ENCODE measurements at regions not wholly inside any gene's neighbourhood (a gene's known extent, or its start where the extent isn't known, plus 50 kb on each side); places are given as distances from the start of the nearest gene placed in this dataset.
"Not testable (repeated sequence)": the region's sequence is repeated elsewhere in the genome, so short reads cannot be mapped to it uniquely, and the experiment has no call there.

GRCh38 chr14:105749870-105750541, 223.6 kb downstream of the TMEM121 start:
- DNase-seq (ENCODE audit: low spot score) = not testable (repeated sequence)
- in situ Hi-C loops (cut with HindIII; ENCODE audit: low sequenced_read_pairs) = loop anchor here (25.0 kb wide), 1 partner anchor 113 kb away; no protein-coding TSS in a partner anchor

- in situ Hi-C loops (cut with HindIII; ENCODE audit: low sequenced_read_pairs); DNase-seq (ENCODE audit: low spot score): not testable (repeated sequence)
Measured at GRCh38 chr14:105751291-105751751, 224.9 kb downstream of the TMEM121 start.

- in situ Hi-C loops (cut with HindIII; ENCODE audit: low sequenced_read_pairs); DNase-seq (ENCODE audit: low spot score): not testable (repeated sequence)
Measured at GRCh38 chr14:105752420-105752819, 226.0 kb downstream of the TMEM121 start.

- DNase-seq (ENCODE audit: low spot score) = no peak
- in situ Hi-C loops (cut with HindIII; ENCODE audit: low sequenced_read_pairs) = no loop called here
Measured at GRCh38 chr14:105760691-105761344, 234.4 kb downstream of the TMEM121 start.

GRCh38 chr14:105761345-105761740, 235.0 kb downstream of the TMEM121 start:
- DNase-seq (ENCODE audit: low spot score); in situ Hi-C loops (cut with HindIII; ENCODE audit: low sequenced_read_pairs): not testable (repeated sequence)

GRCh38 chr14:105761842-105762241, 235.5 kb downstream of the TMEM121 start:
- no peak for DNase-seq (ENCODE audit: low spot score)
- in situ Hi-C loops (cut with HindIII; ENCODE audit: low sequenced_read_pairs) = no loop called here

- DNase-seq (ENCODE audit: low spot score); in situ Hi-C loops (cut with HindIII; ENCODE audit: low sequenced_read_pairs): not testable (repeated sequence)
Measured at GRCh38 chr14:105762262-105762661, 235.9 kb downstream of the TMEM121 start.

- DNase-seq (ENCODE audit: low spot score); in situ Hi-C loops (cut with HindIII; ENCODE audit: low sequenced_read_pairs): not testable (repeated sequence)
Measured at GRCh38 chr14:105764254-105764901, 238.0 kb downstream of the TMEM121 start.

GRCh38 chr14:105765072-105765825, 238.9 kb downstream of the TMEM121 start:
- peak; percentile 1 for DNase-seq (ENCODE audit: low spot score)
- in situ Hi-C loops (cut with HindIII; ENCODE audit: low sequenced_read_pairs) = not testable (repeated sequence)

- in situ Hi-C loops (cut with HindIII; ENCODE audit: low sequenced_read_pairs) = no loop called here
- DNase-seq (ENCODE audit: low spot score) = no peak
Measured at GRCh38 chr14:105765893-105766614, 239.7 kb downstream of the TMEM121 start.

GRCh38 chr14:105767315-105767714, 240.9 kb downstream of the TMEM121 start:
- no peak for DNase-seq (ENCODE audit: low spot score)
- in situ Hi-C loops (cut with HindIII; ENCODE audit: low sequenced_read_pairs) = no loop called here

GRCh38 chr14:105768039-105768438, 241.7 kb downstream of the TMEM121 start:
- DNase-seq (ENCODE audit: low spot score); in situ Hi-C loops (cut with HindIII; ENCODE audit: low sequenced_read_pairs): not testable (repeated sequence)

GRCh38 chr14:105769061-105769730, 242.8 kb downstream of the TMEM121 start:
- in situ Hi-C loops (cut with HindIII; ENCODE audit: low sequenced_read_pairs); DNase-seq (ENCODE audit: low spot score): not testable (repeated sequence)

GRCh38 chr14:105770619-105771216, 244.3 kb downstream of the TMEM121 start:
- not testable (repeated sequence) for DNase-seq (ENCODE audit: low spot score)

GRCh38 chr14:105771261-105772226, 245.2 kb downstream of the TMEM121 start:
- DNase-seq (ENCODE audit: low spot score); in situ Hi-C loops (cut with HindIII; ENCODE audit: low sequenced_read_pairs): not testable (repeated sequence)

More at GRCh38 chr14:105770619-105771216, 244.3 kb downstream of the TMEM121 start:
- in situ Hi-C loops (cut with HindIII; ENCODE audit: low sequenced_read_pairs) = not testable (repeated sequence)

- in situ Hi-C loops (cut with HindIII; ENCODE audit: low sequenced_read_pairs); DNase-seq (ENCODE audit: low spot score): not testable (repeated sequence)
Measured at GRCh38 chr14:105772710-105773250, 246.4 kb downstream of the TMEM121 start.
